IMR-90 (cell line): ENCODE measurements at regions not wholly inside any gene's neighbourhood (a gene's known extent, or its start where the extent isn't known, plus 50 kb on each side); places are given as distances from the start of the nearest gene placed in this dataset.

ENCODE experiments used
- CEBPB ChIP-seq: IDR thresholded peaks from 2 replicates; pipeline ENCODE4 v1.6.1; 2012; ENCODE audit warnings: low read depth, low read length, improper control_type of control experiment
- MXI1 ChIP-seq: IDR thresholded peaks from 2 replicates; pipeline ENCODE4 v1.6.1; 2012; ENCODE audit warnings: low read depth, mild to moderate bottlenecking, low read length, moderate library complexity, borderline replicate concordance
- POLR2A ChIP-seq: IDR thresholded peaks from 2 replicates; pipeline ENCODE4 v1.6.1; 2012; ENCODE audit warnings: mild to moderate bottlenecking, low read depth, low read length
- RCOR1 ChIP-seq: IDR thresholded peaks from 2 replicates; pipeline ENCODE4 v1.6.1; 2012; ENCODE audit warnings: mild to moderate bottlenecking, low read length, improper control_type of control experiment; ENCODE audit not compliant: insufficient replicate concordance
- TF ChIP-seq, protein P1 (sequence below): conservative IDR thresholded peaks from 2 replicates; pipeline ENCODE4 v1.5.1; 2012; ENCODE audit warnings: mild to moderate bottlenecking, low read depth, low read length, improper control_type of control experiment

DNA sequence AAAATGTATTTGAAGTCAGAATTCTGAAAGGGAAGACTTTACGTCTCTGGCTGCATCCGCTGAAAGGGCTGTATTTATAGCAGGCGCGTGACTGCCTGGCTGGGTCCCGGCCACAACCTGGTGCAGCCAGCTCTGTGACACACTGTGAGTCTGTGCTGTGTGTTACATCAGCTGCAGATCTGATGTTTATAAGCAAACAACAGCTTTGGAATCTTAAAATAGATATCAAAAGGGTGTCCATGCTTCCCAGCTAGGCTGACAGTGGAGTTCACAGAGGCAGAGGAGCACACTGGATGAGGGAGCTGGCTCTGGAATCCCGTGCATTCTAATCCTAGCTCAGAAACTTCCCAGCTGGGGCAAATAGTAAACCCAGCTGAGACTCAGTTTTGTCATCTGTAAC, 433.4 kb upstream of the BRINP1 start:
- TF ChIP-seq, protein P1, sequence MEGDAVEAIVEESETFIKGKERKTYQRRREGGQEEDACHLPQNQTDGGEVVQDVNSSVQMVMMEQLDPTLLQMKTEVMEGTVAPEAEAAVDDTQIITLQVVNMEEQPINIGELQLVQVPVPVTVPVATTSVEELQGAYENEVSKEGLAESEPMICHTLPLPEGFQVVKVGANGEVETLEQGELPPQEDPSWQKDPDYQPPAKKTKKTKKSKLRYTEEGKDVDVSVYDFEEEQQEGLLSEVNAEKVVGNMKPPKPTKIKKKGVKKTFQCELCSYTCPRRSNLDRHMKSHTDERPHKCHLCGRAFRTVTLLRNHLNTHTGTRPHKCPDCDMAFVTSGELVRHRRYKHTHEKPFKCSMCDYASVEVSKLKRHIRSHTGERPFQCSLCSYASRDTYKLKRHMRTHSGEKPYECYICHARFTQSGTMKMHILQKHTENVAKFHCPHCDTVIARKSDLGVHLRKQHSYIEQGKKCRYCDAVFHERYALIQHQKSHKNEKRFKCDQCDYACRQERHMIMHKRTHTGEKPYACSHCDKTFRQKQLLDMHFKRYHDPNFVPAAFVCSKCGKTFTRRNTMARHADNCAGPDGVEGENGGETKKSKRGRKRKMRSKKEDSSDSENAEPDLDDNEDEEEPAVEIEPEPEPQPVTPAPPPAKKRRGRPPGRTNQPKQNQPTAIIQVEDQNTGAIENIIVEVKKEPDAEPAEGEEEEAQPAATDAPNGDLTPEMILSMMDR, result no peak
- TF ChIP-seq POLR2A (no peak), MXI1 (no peak), RCOR1 (no peak), CEBPB (no peak)
